Limb (tissue), 2 donors: ENCODE measurements at regions not wholly inside any gene's neighbourhood (a gene's known extent, or its start where the extent isn't known, plus 50 kb on each side); places are given as distances from the start of the nearest gene placed in this dataset.
A peak's percentile ranks its signal among the peaks of the same experiment; 100 is the strongest.
"Not testable (repeated sequence)": the region's sequence is repeated elsewhere in the genome, so short reads cannot be mapped to it uniquely, and the experiment has no call there.

Experiments
- DNase-seq, 2 donors: peaks; one replicate each; pipeline ENCODE4 v3.0.0-alpha.2; 2016; ENCODE audit errors: extremely low spot score in 2 of 2

- no peak for DNase-seq
These were observed 106.3 kb upstream of the IRX1 start for GRCh38 chr5:3489239-3489843.

GRCh38 chr5:3484836-3485235, 110.8 kb upstream of the IRX1 start:
- no peak for DNase-seq

- DNase-seq, result no peak
These were observed 114.5 kb upstream of the IRX1 start for GRCh38 chr5:3481175-3481574.

GRCh38 chr5:3475674-3476073, 120.0 kb upstream of the IRX1 start:
- DNase-seq, result no peak

- DNase-seq, result no peak
These were observed 129.2 kb upstream of the IRX1 start for GRCh38 chr5:3466392-3466791.

GRCh38 chr5:3460416-3460815, 135.2 kb upstream of the IRX1 start:
- no peak for DNase-seq

GRCh38 chr5:3456121-3456681, 139.4 kb upstream of the IRX1 start:
- no peak for DNase-seq

- DNase-seq, result not testable (repeated sequence)
These were observed 141.6 kb upstream of the IRX1 start for GRCh38 chr5:3454028-3454427.

GRCh38 chr5:3452622-3453021, 143.0 kb upstream of the IRX1 start:
- no peak for DNase-seq

- DNase-seq, result no peak
These were observed 143.7 kb upstream of the IRX1 start for GRCh38 chr5:3451961-3452360.

GRCh38 chr5:3449481-3449880, 146.2 kb upstream of the IRX1 start:
- DNase-seq, result no peak

- no peak for DNase-seq
These were observed 149.2 kb upstream of the IRX1 start for GRCh38 chr5:3446410-3446809.

GRCh38 chr5:3445517-3445916, 150.1 kb upstream of the IRX1 start:
- not testable (repeated sequence) for DNase-seq

GRCh38 chr5:3432135-3432534, 163.5 kb upstream of the IRX1 start:
- no peak for DNase-seq

- DNase-seq, result no peak
These were observed 164.9 kb upstream of the IRX1 start for GRCh38 chr5:3430691-3431090.

GRCh38 chr5:3429962-3430361, 165.7 kb upstream of the IRX1 start:
- DNase-seq, result no peak

- peak in 1 of 2 donors; percentile 51 for DNase-seq
These were observed 167.3 kb upstream of the IRX1 start for GRCh38 chr5:3428334-3428733.

GRCh38 chr5:3424946-3425345, 170.7 kb upstream of the IRX1 start:
- DNase-seq, result no peak

- DNase-seq, result no peak
These were observed 178.2 kb upstream of the IRX1 start for GRCh38 chr5:3417376-3417943.

- DNase-seq, result no peak
These were observed 181.3 kb upstream of the IRX1 start for GRCh38 chr5:3414371-3414770.

GRCh38 chr5:3412146-3412545, 183.5 kb upstream of the IRX1 start:
- no peak for DNase-seq

GRCh38 chr5:3411363-3411762, 184.3 kb upstream of the IRX1 start:
- DNase-seq, result no peak

- DNase-seq, result no peak
These were observed 194.0 kb upstream of the IRX1 start for GRCh38 chr5:3401635-3402034.
